AG04450 (cell line): ENCODE measurements at regions not wholly inside any gene's neighbourhood (a gene's known extent, or its start where the extent isn't known, plus 50 kb on each side); places are given as distances from the start of the nearest gene placed in this dataset.

ENCODE experiments used
- CTCF ChIA-PET: fragments of 300-600, 350-600 bp; formaldehyde crosslinking; extraction: SDS; loops from one replicate; lab custom pipeline; 2022; ENCODE audit warnings: antibody characterized with exemption, inconsistent platforms; lab: Charles Lee
- POLR2A ChIA-PET: fragments of 350-600 bp; formaldehyde crosslinking; extraction: SDS; loops from one replicate; lab custom pipeline; 2021; ENCODE audit warnings: antibody characterized with exemption, inconsistent platforms; lab: Yijun Ruan, JAX
- DNase-seq: peaks from one replicate; pipeline ENCODE4 v3.0.0-alpha.2; 2011; ENCODE audit warnings: low read depth, low spot score
- H3K27ac ChIP-seq: one replicate; pipeline ENCODE4 v1.5.1; 2012; ENCODE audit warnings: low read depth, low read length, control low read depth
- H3K27me3 ChIP-seq: one replicate; pipeline ENCODE4 v1.6.0; 2012; ENCODE audit warnings: low read length; ENCODE audit not compliant: control insufficient read depth, insufficient read depth
- H3K4me3 ChIP-seq: 2 replicates; pipeline ENCODE4 v1.5.1; 2011; ENCODE audit warnings: mild to moderate bottlenecking, low read depth, low read length, control low read depth
- H3K9me3 ChIP-seq: 2 replicates; pipeline ENCODE4 v1.5.1; 2012; ENCODE audit warnings: low read length; ENCODE audit not compliant: control insufficient read depth, insufficient read depth
- CTCF ChIP-seq: IDR thresholded peaks from 2 replicates; pipeline ENCODE4 v1.5.1; 2011; ENCODE audit warnings: low read depth, low read length, control low read depth, inconsistent platforms

DNA sequence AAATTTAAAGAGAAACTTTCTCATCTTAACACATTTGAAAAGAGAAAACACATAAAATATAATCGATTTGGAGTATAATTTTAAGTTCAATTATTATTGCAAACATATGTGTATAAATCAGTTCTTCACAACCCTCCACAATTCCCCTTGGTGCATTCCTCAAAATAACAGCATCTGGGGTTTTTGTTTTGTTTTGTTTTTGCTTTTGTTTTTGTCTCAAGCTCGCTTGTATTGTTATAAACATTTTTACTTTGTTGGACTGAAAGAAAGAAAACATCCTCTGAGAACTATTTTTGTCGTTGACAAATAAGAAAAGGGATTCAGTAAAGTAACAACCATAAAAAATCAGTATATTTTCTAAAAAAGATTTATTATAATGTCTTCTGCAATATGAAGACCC is 60.2 kb upstream of the HIVEP1 start:
- CTCF ChIA-PET: interaction anchor here (1.1 kb wide), 1 partner anchor 61 kb away, joined by 3 read pairs; no protein-coding TSS in a partner anchor
- DNase-seq: no peak
- no peaks in the 10 kb centered on the region for H3K27me3 ChIP-seq
- POLR2A ChIA-PET: no interaction called here
- H3K9me3 ChIP-seq: no peaks in the 10 kb centered on the region
- H3K27ac ChIP-seq: no peak overlapping the region
- H3K4me3 ChIP-seq: no peak overlapping the region
- no peak for TF ChIP-seq CTCF

DNA sequence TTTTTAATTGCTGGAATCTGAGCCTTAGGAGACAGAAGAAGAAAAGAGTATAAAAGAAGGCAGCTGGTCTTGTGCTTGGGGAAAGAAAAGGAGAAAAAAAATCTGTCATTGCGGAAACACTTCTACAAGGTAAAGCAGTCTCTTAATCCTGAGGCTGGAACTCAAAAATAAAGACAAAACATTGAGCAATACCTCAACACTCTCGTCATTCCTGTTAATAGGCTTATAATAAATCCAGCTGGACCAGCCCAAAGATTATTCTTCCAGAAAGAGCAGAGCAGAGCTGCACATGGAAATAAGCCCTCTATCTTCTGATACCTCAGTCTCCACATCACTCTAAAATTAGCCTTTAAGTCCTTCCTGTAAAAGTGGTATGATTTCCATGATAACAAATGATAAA is 62.0 kb upstream of the HIVEP1 start:
- TF ChIP-seq CTCF: no peak
- DNase-seq: no peak
- ChIA-PET CTCF (no interaction called here), POLR2A (no interaction called here)
- Histone ChIP-seq H3K9me3 (no peaks in the 10 kb centered on the region), H3K4me3 (no peak overlapping the region), H3K27ac (no peak overlapping the region), H3K27me3 (no peaks in the 10 kb centered on the region)

DNA sequence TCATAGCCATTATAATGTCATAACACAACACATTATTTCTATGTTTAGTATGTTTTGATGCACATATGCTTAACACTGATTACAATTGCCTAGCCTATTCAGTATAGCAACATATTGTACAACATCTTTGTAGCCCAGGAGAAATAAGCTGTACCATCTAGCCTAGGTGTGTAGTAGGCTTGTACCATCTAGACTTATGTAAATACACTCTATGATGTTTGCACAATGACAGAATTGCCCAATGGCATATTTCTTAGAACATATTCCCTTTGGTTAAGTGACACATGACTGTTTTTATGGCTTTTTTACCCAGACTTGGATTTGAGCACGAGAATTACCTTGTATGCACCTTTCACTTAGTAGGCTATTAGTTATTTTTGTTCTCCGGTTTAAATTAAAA is 64.5 kb upstream of the HIVEP1 start:
- POLR2A ChIA-PET: no interaction called here

GRCh38 chr6:11947063-11947462 is 65.0 kb upstream of the HIVEP1 start:
- ChIA-PET CTCF (interaction anchor here (1.0 kb wide), 1 partner anchor 9 kb away, joined by 4 read pairs; no protein-coding TSS in a partner anchor), POLR2A (no interaction called here)
- no peaks in the 10 kb centered on the region for H3K9me3 ChIP-seq
- H3K27me3 ChIP-seq: no peaks in the 10 kb centered on the region
- DNase-seq: no peak
- peak; percentile 29 for TF ChIP-seq CTCF
- H3K4me3 ChIP-seq: no peak overlapping the region
- H3K27ac ChIP-seq: no peak overlapping the region

More for the DNA sequence above, 64.5 kb upstream of the HIVEP1 start:
- H3K4me3 ChIP-seq: no peak overlapping the region
- DNase-seq: no peak
- no peaks in the 10 kb centered on the region for H3K9me3 ChIP-seq
- H3K27ac ChIP-seq: no peak overlapping the region
- no peak for TF ChIP-seq CTCF
- no peaks in the 10 kb centered on the region for H3K27me3 ChIP-seq
- CTCF ChIA-PET: interaction anchor here (1.0 kb wide), 1 partner anchor 9 kb away, joined by 4 read pairs; no protein-coding TSS in a partner anchor

- no peak overlapping the region for H3K4me3 ChIP-seq
- DNase-seq: no peak
Measured at GRCh38 chr6:11944111-11944510, 68.0 kb upstream of the HIVEP1 start.

More at GRCh38 chr6:11944111-11944510, 68.0 kb upstream of the HIVEP1 start:
- Histone ChIP-seq H3K9me3 (no peaks in the 10 kb centered on the region), H3K27ac (no peak overlapping the region), H3K27me3 (no peaks in the 10 kb centered on the region)
- ChIA-PET POLR2A (no interaction called here), CTCF (no interaction called here)
- no peak for TF ChIP-seq CTCF
